T-helper 2 cell (primary cell): ENCODE measurements at regions not wholly inside any gene's neighbourhood (a gene's known extent, or its start where the extent isn't known, plus 50 kb on each side); places are given as distances from the start of the nearest gene placed in this dataset.

Source experiments
- DNase-seq, 5 experiments: peaks; one replicate each; pipeline versions ENCODE4 v3.0.0 to v3.0.0-alpha.2; 2012 to 2022

DNA sequence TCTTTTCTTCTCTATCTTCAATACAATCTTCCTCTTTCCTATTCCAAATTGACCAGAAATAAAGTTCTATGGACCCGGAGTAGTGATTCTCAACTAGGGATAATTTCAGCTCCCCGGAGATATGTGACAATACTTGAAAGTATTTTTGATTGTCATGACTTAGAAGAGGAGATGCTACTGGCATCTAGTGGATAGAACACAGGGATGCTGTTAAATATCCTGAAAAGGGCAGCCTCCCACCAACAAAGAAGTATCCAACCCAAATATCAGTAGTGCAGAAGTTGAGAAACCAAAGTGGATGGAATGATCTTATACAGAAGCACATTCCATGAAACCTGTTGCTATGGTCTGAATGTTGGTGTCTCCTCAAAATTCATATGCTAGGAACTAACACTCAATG is 65.7 kb upstream of the NDST3 start:
- DNase-seq, result no peak

DNA sequence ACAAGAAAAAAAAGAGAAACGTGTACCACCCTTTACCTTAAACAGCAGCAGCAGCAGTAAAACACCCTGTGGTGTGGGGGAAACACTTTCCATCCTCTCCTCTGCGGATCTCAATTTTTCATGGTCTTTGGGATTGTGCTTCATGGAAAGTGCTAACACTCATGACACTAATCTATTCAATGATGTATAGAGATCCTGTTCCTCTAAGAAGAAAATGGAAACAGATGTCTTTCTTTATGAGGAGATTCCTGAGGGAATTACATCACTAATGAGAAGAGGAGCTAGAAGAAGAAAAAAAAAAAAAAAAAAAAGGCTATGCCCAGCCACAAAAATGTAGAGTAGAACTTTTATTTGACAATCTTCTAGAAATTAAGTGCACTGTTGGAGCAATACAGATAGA is 62.9 kb upstream of the NDST3 start:
- DNase-seq, result no peak

DNA sequence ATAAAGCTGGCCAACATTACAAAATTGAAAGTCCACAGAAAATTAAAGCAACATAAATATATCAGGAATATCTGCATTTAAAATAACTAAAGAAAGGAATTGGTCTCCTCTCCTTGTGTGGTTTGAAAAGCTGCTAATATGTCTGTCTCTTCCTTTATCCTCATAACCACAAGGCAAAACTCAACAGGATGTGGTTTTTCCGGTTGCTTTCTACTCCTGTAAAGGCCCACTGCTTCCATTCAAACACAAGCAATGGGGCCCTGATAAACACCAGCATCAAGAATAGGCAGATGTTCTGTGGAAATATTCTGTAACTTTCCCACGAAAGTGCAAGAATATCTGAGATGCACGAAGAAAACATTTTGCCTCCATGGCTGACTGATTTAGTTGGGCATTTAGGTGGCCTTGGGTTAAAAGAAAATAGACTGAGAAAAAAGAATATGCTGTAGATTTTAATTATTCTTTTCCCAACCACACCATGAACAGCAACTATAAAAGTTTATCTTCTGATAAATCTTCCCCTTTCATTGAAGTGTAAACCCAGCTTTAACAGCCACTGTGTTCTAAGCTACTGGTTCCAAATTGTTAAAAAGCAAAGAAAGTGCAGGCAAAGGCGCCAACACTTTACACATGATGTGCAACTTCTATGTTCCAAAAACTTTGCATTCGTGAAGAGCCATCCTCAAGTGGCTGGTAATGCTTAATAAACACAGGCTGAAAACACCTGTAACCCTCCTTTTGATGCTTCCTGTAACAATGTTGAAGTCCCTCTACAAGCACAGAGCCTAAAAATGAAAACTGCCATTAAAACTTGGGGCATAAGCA is 50.5 kb upstream of the NDST3 start:
- DNase-seq, result no peak

DNA sequence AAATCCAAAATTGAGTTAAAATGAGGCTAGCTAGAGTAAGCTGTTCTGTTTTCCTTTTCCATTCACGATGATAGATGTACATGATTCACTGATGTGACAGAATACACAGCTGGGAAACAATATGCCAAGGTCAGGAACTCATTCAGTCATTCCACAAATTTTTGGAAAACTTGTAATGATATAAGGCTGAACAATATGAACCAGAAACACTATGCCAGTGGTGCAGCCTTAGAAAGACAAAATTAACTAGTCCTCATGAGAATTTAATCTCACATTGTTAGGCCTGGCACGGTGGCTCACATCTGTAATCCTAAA is 50.0 kb upstream of the NDST3 start:
- no peak for DNase-seq
